Fibroblast of skin of left quadriceps (primary cell): ENCODE measurements at regions not wholly inside any gene's neighbourhood (a gene's known extent, or its start where the extent isn't known, plus 50 kb on each side); places are given as distances from the start of the nearest gene placed in this dataset.

Source experiments
- DNase-seq, 2 experiments: peaks; one replicate each; pipeline ENCODE4 v3.0.0-alpha.2; 2013; ENCODE audit warnings: low read depth in 2 of 2

- no peak for DNase-seq
Measured at GRCh38 chrX:110408949-110409588, 50.4 kb downstream of the RTL9 start.

DNA sequence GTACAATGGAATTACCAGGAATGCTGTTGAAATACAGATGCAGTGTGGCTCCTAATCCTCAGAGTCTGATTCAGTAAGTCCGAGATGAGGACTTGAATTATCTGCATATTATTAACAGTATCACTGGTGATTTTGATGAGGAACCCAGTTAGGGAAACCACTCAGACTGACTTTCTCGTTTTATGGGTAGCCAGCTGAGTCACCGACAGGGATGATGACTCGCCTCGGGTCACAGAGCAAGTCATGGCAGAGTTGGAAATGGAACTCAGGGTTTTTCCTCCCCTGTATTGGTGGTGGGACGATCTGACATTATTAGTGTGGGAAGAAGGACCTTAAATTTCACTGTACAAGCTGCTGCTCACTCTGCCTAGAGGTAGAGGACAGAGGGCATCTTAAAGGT, 51.3 kb downstream of the RTL9 start:
- DNase-seq, result no peak

DNA sequence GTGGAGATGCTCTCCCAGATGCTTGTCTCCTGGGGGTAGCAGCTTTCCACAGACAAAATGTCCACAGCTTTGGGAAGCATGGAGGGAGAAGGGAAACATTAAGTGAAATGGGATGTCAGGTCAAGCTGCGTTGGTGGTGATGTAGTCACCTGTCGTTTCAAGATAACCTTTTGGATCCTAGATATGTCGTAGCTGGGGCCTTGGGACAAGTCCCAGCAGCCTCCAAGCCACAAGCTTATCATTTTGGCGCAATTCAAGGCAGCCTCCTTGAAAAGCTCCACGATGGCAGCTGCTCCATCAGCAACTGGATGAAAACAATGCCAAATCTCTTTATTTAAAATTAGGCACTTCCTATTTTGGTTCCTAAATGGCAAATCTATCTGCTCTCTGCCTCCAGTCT, 52.0 kb downstream of the RTL9 start:
- DNase-seq, result no peak

GRCh38 chrX:110412971-110413726, 54.5 kb downstream of the RTL9 start:
- DNase-seq, result no peak

DNA sequence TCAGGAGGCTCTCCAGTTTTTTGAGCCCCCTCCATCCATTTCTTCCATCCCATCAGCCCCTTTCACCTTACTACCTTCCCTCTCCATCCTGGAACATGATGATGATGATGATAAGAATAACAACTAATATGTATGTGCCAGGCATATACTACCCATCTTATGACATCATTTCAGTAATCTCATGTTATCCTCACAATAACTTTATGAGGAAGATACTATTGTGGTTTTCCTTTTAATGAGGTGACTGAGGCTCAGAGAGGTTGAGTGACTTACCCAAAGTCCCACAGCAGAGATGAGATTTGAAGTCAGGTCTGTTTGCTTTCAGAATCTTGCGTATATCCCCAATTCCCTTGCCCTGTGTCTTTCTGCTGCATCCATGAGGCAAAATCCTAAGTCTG, 55.1 kb downstream of the RTL9 start:
- no peak for DNase-seq

- DNase-seq, result no peak
Measured at GRCh38 chrX:110414273-110414672, 55.6 kb downstream of the RTL9 start.

- DNase-seq, result no peak
Measured at GRCh38 chrX:110414679-110415439, 56.2 kb downstream of the RTL9 start.

DNA sequence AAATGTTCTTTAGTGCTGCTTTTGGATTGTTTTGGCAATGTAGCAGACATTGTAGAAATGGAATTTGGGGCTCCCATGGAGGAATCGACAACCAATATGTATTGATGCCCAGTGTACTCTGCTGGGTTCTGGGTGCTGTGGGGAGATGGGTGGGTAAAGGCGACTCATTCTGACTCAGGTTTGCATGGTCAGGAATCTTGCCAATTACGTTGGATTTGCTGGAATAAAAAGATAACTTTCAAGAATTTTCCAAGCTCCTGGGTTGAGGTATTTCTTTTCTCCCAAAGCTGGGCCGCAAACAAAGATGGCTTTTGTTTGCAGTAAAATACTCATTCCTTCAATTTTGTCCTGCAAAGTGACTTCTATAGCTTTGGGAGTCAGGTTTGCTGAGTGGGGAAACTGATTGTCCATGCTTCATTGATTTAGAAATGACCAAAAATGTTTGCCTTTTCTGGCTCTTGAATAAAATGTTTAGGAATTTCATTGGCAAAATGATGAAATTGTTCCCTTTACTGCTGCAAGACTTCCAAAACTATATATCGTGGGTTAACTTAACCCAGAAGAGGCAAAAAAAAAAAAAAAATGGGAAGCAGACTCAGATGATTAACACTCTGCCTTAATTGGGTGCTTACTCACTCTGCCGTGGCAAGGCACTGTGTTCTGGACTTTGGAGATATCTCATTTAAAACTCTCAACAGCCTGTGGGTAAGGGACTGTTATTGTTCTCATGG, 57.0 kb downstream of the RTL9 start:
- no peak for DNase-seq

GRCh38 chrX:110417128-110417527, 58.5 kb downstream of the RTL9 start:
- DNase-seq, result no peak

GRCh38 chrX:110418316-110419235, 59.9 kb downstream of the RTL9 start:
- no peak for DNase-seq

GRCh38 chrX:110419512-110419911, 60.9 kb downstream of the RTL9 start:
- no peak for DNase-seq

DNA sequence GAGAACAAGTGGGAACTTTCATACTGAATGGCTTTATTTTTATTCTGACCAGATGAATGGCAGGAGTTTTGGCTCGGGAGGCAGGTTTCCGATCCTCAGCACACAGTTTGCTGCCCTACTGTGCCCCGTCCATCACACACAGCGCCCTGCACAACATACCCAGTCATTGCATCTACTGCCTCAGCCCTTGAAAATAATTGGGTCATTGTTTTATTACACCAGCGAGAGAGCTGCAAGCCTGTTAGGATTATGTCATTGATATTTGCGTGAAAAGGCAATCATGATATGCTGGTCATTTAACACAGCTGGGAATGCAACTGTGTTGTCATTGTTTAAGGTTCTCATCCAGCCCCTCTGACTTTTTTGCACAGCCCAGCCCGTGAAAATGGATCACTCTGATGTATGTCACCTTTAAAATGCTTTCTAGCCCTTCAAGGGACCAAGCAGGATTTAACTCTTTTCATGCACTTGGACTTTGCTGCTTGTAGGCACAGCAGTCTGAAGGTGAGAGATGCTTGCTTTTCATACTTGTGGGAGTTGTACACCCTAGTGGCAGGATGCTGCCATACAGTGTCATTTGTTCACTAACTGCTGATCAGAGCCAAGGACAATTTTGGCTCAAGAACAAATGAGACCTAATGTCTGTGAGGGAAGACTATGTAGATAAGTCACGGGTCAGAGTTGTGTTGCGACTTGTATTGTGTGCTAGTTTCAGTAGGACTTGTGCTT, 62.3 kb downstream of the RTL9 start:
- no peak for DNase-seq

- DNase-seq, result no peak
Measured at GRCh38 chrX:110421500-110422455, 63.1 kb downstream of the RTL9 start.

GRCh38 chrX:110425222-110426154, 66.8 kb downstream of the RTL9 start:
- no peak for DNase-seq

DNA sequence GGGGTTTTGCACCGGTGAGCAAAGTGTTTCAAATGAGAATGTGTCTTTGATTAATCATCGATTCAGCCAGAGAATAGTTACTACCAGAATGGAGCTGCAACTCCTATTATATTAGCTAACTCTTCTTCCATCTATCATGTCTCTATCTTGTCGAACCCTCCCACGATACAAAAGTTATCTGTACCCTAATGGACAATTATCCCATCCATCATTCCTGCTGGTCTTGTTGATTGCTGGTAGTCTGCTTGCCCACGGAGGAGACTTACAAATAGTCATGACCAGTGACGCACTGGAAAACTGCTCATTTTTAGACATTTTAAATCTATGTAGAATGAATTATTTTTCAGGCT, 67.5 kb downstream of the RTL9 start:
- DNase-seq, result no peak

DNA sequence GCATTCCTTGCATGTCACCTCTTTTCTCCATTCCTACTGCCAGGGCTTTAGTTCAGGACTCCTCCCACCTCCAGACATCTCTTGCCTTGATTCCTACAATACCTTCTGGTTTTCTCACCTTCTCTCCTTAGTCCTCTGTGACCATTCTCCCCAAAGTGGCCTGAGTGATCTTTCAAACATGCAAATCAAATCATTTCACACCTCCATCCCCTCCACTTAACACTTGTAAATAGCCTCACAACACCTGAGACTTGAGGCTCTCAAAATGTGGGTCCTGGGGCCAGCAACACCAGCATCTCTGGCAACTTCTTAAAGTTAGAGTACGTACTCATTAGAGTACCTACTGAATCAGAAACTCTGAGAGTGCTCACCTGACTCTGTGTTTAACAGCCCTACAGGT, 68.4 kb downstream of the RTL9 start:
- DNase-seq, result no peak

GRCh38 chrX:110428144-110428543, 69.5 kb downstream of the RTL9 start:
- no peak for DNase-seq
